ENCODE measurements at regions not wholly inside any gene's neighbourhood (a gene's known extent, or its start where the extent isn't known, plus 50 kb on each side); places are given as distances from the start of the nearest gene placed in this dataset.
"Not testable (repeated sequence)": the region's sequence is repeated elsewhere in the genome, so short reads cannot be mapped to it uniquely, and the experiment has no call there.

DNA sequence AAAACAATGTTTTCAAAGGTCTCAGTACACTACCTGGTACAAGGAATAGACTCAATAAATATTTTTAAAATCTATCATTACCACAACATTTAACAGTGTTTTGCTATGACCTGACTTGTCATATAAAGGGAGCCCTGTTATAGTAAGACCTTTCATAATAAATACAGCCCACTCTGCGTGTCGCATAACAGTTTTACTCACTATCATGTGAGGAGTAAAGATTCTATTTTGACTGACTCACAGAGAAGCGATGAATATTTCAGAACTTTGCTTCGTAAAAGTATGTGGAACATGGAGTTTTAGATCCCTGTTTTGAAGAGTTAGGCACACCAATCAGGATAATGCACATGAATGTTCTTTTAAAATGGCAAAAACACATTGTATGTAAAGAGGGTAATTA lies 531.2 kb downstream of the KCNA4 start:
- peak; percentile 6 for DNase-seq (ENCODE audit: low read depth)

DNA sequence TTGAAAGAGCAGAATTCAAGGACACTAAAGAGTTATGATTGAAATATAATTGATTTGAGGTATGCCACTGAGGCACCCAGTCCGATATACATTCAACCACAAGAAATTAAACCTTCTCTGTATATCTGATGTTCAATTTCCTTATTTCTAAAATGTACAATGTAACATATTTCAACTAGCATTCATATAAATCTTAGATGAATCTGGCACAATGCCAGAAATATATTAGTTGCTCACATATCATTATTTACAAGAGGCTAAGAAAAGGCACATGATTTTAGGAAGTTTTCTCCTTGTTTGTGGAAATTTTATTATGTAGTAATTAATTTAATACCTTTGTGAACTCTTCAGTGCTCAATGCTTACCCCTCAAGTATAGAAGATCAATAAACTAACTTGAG lies 532.3 kb downstream of the KCNA4 start:
- no peak for DNase-seq (ENCODE audit: low read depth)

DNA sequence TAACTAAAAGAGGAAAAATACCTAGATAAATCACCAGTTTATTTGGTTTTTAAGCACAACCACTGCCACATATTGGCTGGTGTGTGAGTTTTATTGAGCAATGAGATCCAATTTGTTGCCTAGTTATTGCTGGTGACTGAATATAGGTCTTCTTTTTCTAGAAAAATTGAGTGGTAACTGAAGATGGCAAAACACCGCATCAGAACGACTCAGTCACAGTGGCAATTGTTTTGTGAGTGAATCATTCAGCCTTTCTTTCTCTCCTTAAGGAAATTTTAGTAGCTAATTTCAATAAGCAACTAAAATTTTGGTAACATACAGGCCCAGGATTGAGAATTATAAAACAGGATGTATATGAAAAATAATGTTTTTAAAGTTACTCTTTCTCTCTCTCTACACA lies 533.0 kb downstream of the KCNA4 start:
- DNase-seq (ENCODE audit: low read depth) = no peak

DNA sequence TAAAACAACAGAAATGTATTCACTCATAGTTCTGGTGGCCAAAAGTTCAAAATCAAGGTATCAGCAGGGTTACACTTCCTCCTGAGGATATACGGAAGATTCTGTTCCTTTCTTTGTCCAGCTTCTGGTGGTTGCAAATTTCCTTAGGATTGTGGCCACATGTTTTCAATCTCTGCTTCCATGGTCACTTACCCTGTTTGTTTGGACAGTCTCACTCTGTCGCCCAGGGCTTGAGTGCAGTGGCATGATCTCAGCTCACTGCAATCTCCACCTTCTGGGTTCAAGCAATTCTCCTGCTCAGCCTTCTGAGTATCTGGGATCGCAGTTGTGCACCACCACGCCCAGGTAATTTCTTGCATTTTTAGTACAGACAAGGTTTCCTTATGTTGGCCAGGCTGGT lies 534.3 kb downstream of the KCNA4 start:
- no peak for DNase-seq (ENCODE audit: low read depth)

DNA sequence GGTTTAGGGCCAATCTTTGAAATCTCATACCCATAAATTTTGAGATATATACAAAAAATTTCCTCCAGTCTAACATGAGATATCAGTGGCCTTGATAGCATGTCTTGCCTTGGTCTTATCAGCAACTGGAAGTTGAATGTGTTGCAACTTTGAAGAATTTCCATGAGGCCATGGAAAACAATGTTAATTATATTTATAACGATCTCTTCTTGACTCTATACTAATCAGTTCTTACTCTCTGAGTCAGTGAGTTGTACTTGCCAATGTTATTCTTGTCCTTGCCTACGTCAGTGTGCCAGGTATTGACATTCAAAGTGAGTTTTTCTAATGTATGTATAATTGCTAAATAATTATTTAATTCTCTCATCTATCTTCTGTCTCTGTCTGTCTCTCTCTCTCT lies 535.1 kb downstream of the KCNA4 start:
- DNase-seq (ENCODE audit: low read depth) = no peak

DNA sequence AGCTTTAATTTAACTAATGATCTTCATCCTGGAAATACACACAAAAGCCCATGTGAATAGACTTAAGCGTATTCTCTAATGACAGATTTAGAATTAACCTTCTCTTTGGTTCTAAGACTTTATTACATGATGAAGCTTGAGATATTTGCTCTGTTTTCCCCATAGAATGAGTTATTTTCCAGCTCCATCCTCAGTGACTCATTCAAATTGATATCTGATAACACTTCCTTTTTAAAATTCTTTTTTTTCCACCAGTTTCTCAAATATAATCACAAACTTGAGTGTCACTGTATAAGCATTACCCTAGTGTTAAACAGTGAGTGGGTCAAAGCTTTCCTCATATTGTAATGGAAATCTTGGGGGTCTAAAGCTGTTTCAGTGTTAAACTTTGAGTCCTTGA lies 535.8 kb downstream of the KCNA4 start:
- no peak for DNase-seq (ENCODE audit: low read depth)

DNA sequence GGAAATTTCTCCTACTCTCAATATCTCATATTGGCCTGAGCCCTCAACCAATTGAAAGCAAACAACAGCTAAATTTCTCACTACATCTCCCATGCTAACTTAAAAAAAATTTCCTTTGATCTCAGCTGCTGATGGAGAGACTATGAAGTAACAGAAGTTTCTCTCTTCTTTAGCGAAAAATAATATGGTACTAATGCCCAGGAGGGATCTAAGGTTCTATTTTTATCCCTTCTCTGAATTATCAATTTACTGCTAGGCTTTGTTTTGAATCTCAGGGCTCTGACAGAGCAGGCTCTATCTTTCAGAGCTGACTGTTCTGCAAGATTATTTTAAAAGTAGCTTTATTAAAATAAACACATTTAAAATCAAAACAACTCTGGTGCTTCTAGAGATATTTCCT lies 558.6 kb downstream of the KCNA4 start:
- no peak for DNase-seq (ENCODE audit: low read depth)

DNA sequence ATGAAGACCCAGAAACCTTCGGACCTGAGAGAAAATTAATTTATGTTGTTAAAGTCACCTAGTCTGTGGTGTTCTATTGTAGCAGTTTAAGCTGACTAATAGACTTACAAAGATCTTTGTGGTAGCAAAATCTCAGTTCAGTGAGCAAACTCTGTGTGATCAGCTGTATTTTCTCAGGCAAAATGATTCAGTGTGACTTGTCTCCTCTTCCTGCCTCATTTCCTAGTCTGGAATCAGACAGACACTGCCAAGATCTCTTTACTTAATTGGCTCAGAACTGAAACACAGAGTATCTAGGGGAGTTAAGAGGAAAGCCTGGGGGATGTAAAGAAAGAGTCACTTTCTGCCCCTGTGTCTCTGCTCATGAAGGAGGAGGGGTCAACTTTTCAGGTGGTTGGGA lies 564.7 kb downstream of the KCNA4 start:
- peak; percentile 40 for DNase-seq (ENCODE audit: low read depth)

DNA sequence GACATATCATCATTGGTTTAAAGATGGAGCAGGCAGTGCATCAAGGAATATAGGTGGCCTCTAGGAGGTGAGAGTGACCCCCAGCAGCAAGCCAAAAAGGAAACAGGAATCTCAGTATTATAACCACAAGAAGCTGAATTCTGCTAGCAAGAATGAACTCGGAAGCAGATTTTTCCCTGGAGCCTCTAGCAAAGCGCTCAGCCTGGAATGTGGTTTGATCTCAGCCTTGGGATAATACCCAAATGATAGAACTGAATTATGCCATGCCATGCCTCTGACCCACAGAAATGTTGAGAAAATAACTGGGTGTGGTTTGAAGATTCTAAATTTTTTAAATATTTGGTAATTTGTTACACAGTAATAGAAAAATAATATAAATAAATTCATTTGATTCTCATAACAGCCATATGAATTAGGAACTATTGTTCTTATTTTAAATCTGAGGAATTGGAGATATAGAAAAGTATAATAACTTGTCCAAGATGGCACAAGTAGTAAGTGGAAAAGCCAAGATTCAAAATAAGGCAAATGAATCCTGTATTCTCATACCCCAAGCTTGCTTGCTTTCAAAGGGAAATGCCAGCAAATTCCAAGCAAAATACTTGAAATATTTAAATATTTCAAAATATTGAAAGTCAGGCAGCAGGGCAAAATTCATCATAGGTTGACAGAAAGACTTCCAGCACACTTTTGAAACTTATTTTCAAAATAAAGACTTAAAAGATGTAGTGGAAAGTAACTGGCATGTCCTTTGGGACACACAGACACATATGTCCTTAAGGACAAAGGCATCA lies 567.4 kb downstream of the KCNA4 start:
- DNase-seq (ENCODE audit: low read depth) = peak; percentile 80

DNA sequence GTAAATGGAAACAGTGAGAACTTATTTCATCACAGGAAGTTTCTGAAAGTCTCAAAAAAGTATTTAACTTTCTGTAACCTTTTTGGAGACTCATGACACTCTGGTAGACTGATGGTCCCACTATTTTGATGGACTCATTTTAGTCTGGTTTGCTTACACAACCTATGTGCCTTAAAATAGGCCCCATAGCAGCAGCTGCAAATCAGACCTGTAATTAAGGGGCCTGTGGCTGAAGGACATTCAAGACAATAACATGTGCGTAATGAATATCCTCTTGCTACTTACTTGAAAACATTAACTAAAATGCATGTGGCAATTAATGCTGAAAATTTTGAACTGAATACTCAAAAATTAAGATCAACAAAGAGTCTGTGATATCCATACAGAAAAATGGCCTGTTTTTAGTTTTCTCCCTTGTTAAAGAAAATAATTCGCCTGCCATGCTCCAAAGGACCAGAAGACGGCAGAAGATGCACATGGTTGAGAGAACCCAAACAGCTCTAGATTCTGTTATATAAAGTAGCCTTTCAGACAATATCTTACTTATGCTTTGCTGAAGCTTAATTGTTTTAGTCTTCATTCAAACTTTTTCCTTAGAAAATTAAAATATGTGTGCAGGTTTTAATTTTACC lies 568.5 kb downstream of the KCNA4 start:
- peak; percentile 75 for DNase-seq (ENCODE audit: low read depth)

DNA sequence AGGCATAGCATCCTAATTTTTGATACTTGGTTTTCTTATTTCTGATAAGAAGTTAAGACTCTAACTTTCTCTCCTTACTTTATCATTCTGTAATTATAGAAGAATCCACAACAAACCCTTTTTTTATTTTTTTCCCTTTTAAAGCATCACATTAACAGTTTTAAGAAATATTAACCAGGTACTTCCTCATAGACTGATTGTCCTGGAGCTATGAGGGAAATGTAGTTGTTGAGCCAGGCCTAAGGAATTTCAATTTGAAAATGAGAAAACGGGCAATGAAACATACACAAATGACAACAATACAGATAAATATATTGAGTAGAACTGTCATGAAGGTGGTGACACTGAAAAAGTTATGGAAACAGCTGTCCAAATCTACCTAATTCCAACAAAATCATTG lies 569.0 kb downstream of the KCNA4 start:
- no peak for DNase-seq (ENCODE audit: low read depth)

DNA sequence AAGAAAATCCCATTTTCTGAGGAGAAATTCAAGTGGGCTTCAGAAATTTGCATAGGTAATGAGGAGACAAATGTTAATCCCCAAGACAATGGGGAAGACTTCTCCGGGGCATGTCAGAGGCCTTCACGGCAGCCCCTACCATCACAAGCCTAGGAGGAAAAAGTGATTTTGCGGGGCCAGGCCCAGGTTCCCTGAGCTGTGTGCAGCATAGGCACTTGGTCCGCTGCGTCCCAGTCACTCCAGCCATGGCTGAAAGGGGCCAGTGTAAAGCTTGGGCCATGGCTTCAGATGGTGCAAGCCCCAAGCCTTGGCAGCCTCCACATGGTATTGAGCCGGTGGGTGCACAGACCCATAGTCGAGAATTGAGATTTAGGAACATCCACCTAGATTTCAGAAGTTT lies 570.7 kb downstream of the KCNA4 start:
- no peak for DNase-seq (ENCODE audit: low read depth)

DNA sequence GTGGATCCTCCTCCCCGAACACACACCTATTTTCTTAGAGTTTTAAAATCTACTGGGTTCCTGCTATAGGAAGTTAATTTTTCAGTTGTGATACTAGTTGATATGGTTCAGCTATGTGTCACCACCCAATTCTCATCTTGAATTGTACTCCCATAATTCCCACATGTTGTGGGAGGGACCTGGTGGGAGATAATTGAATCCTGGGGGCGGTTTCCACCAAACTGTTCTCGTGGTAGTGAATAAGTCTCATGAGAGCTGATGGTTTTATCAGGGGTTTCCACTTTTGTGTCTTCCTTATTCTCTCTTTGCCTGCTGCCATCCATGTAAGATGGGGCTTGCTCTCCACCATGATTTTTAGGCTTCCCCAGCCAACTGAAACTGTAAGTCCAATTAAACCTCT lies 571.6 kb downstream of the KCNA4 start:
- DNase-seq (ENCODE audit: low read depth) = not testable (repeated sequence)

DNA sequence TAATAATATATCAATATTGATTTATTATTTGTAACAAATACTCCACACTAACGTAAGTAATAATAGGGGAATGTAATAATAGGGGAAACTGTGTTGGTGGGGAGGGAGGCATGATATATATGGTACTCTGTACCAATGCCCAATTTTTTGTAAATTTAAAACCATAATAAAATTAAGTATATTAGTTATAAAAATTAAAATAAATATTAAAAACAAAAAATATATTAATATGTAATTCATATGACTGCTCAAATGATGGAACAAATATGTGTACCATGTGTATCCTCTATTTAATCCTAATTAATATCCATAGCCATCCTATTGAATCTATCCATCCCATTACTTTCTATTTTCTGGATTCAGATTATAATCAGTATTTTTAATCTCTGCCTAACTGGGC lies 578.0 kb downstream of the KCNA4 start:
- no peak for DNase-seq (ENCODE audit: low read depth)

DNA sequence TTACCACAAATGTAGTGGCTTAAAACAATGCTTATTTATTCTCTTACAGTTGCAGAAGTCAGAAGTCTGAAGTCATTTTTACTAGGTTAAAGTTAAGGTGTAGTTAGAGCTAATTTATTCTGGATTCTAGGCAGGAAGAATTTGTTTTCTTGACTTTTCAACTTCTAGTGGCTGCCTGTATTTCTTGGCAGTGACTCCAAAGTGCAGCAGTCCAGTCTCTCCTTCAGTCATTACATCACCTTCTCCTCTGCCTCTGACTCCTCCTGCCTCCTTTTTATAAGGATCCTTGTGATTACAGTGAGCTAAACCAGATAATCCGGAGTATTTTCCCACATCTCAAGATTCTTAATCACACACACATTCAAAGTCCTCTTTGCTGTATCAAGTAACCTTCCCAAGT lies 581.4 kb downstream of the KCNA4 start:
- no peak for DNase-seq (ENCODE audit: low read depth)

DNA sequence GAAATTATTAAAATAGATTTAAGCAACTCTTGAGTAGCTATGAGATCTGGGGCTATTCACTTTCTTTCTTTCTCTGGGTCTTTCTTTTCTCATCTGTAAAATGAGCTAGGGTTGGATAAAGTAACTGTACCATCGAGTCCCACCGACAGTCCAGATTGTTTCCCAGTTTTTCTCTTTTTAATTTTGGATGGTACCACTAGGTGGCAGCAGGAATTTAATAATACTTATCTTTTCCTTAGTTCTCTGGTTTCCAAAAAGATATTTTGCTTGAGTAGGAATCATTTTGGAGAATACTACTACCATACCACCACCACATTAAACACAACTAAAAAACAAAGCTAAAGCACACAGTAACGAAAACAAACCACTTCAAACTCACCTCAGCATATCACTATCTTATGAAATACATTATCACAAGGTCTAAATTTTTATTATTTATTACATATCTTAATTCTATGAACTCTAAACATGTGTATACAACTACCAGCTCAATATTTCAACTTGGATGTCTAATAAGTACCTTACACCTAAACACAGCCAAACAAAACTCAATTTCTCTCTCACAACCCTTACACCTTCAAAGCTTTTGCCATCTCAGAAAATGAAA lies 584.0 kb downstream of the KCNA4 start:
- peak; percentile 68 for DNase-seq (ENCODE audit: low read depth)

DNA sequence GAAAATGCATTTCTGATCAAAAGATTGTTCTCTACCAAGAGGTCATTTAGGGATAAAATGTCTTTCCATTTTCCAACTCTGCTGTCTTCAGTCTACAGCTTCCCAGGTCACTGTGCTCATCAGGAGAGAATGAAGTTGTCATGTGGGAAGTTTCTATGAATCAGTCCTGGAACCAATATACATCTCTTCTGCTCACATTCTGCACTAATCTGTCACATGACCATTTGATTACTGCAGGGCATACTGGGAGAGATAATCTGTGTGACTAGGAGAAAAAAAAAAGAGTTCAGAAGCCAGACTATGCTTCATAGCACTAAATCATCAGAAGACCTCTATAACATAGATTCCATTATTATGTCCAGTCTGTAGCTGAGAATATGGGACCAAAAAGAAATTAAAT lies 611.5 kb downstream of the KCNA4 start:
- DNase-seq (ENCODE audit: low read depth) = no peak

DNA sequence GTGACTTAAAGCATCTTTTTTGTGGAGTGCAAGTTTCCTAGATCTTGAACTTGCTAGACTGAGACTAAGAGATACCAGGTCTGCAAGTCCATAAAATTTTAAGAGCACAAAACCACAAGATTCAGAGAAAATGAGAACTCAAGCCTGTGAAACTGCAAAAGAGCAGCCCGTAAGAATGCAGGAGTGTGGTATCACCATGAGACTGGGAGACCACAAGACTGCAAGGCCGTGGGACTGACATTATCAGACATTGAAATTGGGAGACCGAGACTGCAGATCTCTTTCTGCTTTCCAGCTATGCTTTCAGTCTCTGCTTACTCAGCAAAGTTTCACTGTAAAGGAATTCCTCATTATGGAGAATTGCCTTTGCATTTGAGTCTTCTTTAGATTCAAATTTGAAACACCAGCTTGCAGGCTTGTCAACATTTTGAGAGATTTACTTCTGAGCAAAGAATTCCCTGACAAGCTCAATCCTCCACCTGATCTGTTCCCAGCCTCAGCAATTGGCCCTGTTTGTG lies 621.2 kb downstream of the KCNA4 start:
- DNase-seq (ENCODE audit: low read depth) = peak; percentile 2

DNA sequence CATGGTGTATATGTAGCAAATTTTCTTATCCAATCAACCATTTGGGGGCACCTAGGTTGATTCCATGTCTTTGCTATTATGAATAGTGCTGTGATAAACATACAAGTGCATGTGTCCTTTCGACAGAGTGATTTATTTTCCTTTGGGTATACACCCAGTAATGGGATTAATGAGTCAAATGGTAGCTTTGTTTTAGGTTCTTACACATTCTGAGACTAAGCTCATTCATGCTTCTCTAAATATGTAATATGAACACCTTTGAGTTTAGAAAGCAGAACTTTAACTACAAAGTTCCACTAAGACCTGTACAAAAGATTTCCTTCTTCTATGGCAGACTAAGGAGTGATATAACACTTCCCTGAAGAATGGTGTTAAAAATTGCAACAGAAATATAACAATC lies 627.0 kb downstream of the KCNA4 start:
- no peak for DNase-seq (ENCODE audit: low read depth)

DNA sequence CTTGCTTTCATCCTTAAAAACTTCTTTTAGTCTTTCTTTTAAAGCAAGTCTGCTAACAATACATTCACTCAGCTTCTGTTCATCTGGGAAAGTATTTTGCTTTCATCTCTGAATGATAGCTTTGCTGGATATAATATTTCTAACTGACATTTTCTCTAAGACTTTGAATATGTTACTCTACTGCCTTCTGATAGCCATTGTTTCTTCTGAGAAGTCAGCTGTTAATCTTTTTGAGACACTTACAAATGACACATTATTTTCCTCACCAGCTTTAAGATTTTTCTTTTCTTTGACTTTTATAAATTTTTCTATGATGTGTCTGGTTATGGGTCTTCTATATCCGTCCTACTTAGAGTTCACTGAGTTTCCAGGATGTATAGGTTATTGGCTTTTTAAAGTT lies 643.1 kb downstream of the KCNA4 start:
- DNase-seq (ENCODE audit: low read depth) = no peak

DNA sequence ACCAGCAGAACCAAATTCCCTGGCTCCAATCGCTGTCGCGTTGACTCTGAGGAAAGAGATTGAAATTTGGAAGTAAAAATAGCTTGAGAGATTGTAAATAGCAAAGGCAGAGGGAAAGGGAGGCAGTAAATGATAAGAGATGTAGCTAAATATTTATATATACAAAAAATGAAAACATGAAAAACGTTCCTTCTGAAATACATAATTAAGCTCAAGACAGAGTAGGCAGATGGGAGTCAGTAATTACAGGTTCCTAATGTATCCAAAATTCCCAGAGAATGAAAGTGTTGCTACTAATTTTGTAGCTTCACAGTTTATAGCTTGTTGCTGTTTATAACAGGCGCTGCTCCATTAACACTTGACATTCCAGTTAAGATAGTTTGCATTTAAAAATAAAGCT lies 648.7 kb downstream of the KCNA4 start:
- no peak for DNase-seq (ENCODE audit: low read depth)

DNA sequence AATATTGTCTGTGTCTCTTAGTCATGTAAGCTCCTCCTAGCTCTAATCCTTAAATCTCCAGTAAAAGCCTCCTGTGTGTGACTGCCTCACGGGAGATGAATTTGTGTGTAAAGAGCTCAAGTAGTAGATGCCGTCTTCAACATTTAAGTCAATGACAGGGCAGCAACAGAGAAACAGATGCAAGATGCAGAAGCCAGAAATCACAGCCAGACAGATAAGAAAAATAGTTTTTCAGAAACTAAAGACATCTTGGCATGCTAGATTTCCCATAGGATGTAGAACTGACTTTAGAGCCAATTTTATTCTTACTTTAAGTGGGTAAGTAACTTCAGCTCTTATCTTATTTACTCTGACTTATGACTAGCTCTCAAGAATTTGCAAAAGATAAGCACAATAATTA lies 652.8 kb downstream of the KCNA4 start:
- DNase-seq (ENCODE audit: low read depth) = no peak

DNA sequence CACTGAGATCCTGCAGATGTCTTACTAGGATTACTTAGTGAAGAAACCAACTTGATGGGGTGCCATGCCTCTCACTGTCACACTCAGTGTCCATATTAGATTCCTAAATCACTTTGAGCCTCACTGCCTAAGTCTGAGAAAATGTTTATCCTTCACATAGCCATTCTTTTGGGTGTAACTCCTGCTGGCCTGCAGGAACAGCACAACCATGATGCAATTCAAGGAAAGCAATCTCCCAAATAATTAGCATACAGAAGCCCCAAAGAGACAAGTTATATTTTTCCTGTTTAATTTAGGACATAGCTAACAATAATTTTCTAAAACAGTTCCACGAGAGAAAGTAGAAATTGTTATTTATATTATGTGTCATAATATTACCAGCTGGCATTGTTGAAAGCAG lies 655.5 kb downstream of the KCNA4 start:
- DNase-seq (ENCODE audit: low read depth) = no peak
